ENCODE measurements at regions not wholly inside any gene's neighbourhood (a gene's known extent, or its start where the extent isn't known, plus 50 kb on each side); places are given as distances from the start of the nearest gene placed in this dataset.

DNA sequence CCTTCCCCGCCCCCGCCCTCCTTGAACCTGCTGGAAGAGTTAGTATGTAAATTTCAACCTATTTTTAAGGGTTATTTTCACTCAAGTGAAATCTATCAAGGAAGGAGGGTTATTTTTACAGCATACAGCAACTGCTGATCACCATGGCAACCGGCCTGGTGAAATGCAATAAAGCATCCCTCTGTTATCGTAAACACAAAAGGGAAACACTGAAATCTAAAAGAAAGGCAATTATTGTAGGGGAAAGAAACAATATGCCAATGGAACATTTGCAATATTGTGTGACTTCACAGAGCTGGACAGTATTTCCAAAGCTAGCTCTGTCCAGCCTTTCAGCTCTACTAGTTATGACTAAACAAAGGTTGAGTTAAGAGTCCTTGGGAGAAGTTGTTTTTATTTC is 588.3 kb upstream of the PBX1 start:
- TF ChIP-seq ZNF274 (IDR thresholded peaks at IDR 0.05; ENCODE audit: insufficient read depth, insufficient read length) (no peak), TAF1 (IDR thresholded peaks at IDR 0.05; ENCODE audit: borderline replicate concordance, low read depth, low read length) (no peak), CHD1 (IDR thresholded peaks at IDR 0.05; ENCODE audit: low read depth, low read length) (no peak), EP300 (IDR thresholded peaks at IDR 0.05; ENCODE audit: borderline replicate concordance in 1 of 2, control insufficient read depth in 1 of 2, low read depth in 2 of 2, low read length in 2 of 2) (no peak)
